CD8-positive, alpha-beta memory T cell (primary cell): ENCODE measurements at regions not wholly inside any gene's neighbourhood (a gene's known extent, or its start where the extent isn't known, plus 50 kb on each side); places are given as distances from the start of the nearest gene placed in this dataset.

Source experiments
- CTCF ChIA-PET: fragments of 350-600 bp; sonication (Branson Sonifier 250); formaldehyde crosslinking; loops from one replicate; lab custom pipeline; 2021; ENCODE audit warnings: antibody characterized with exemption; lab: Charles Lee
- POLR2A ChIA-PET: fragments of 350-600 bp; sonication (Branson Sonifier 250); formaldehyde crosslinking; loops from one replicate; lab custom pipeline; 2021; ENCODE audit warnings: antibody characterized with exemption; lab: Charles Lee
- DNase-seq, 5 donors: peaks; one replicate each; pipeline versions ENCODE4 v3.0.0 to v3.0.0-alpha.2; 2020 to 2022; ENCODE audit warnings: mixed read lengths in 1 of 5
- H3K27ac ChIP-seq: one replicate; pipeline ENCODE4 v1.7.0; 2013; ENCODE audit warnings: low read depth, mild to moderate bottlenecking, low read length, moderate library complexity
- H3K27me3 ChIP-seq: 2 replicates; pipeline ENCODE4 v1.7.0; 2013; ENCODE audit warnings: low read length, mild to moderate bottlenecking; ENCODE audit not compliant: insufficient read depth, poor library complexity, severe bottlenecking
- H3K36me3 ChIP-seq: 2 replicates; pipeline ENCODE4 v1.7.0; 2013; ENCODE audit warnings: mild to moderate bottlenecking, low read length, moderate library complexity; ENCODE audit not compliant: insufficient read depth
- H3K4me1 ChIP-seq: 2 replicates; pipeline ENCODE4 v1.7.0; 2013; ENCODE audit warnings: mild to moderate bottlenecking, low read length, moderate library complexity; ENCODE audit not compliant: insufficient read depth
- H3K4me3 ChIP-seq: 2 replicates; pipeline ENCODE4 v1.7.0; 2013; ENCODE audit warnings: mild to moderate bottlenecking, low read length
- H3K9me3 ChIP-seq: 2 replicates; pipeline ENCODE4 v1.7.0; 2013; ENCODE audit warnings: mild to moderate bottlenecking, low read length
- H3K27ac Mint-ChIP-seq, 8 donors: one replicate each; pipeline ENCODE4 v1.8.0; 2020 to 2021; ENCODE audit warnings: mixed read lengths in 8 of 8, mild to moderate bottlenecking in 6 of 8, inconsistent platforms in 3 of 8, moderate library complexity in 3 of 8
- H3K27me3 Mint-ChIP-seq, 2 donors: one replicate each; pipeline ENCODE4 v1.8.0; 2020 to 2021; ENCODE audit warnings: mixed read lengths in 2 of 2, mild to moderate bottlenecking in 1 of 2, moderate library complexity in 1 of 2
- H3K36me3 Mint-ChIP-seq, 3 donors: one replicate each; pipeline ENCODE4 v1.8.0; 2020 to 2021; ENCODE audit warnings: mixed read lengths in 3 of 3, inconsistent platforms in 1 of 3, mild to moderate bottlenecking in 1 of 3
- H3K4me1 Mint-ChIP-seq, 3 donors: one replicate each; pipeline ENCODE4 v1.8.0; 2020 to 2021; ENCODE audit warnings: mixed read lengths in 3 of 3, inconsistent platforms in 1 of 3, mild to moderate bottlenecking in 1 of 3
- H3K4me3 Mint-ChIP-seq, 7 donors: one replicate each; pipeline ENCODE4 v1.8.0; 2020 to 2021; ENCODE audit warnings: mixed read lengths in 7 of 7, mild to moderate bottlenecking in 6 of 7, moderate library complexity in 4 of 7, inconsistent platforms in 2 of 7
- H3K9me3 Mint-ChIP-seq, 5 donors: one replicate each; pipeline ENCODE4 v1.8.0; 2020 to 2022; ENCODE audit warnings: mixed read lengths in 5 of 5, mild to moderate bottlenecking in 3 of 5, moderate library complexity in 2 of 5, inconsistent platforms in 1 of 5

- peaks cover 0 to 27% (median 2%) of the 10 kb centered on the region in 5 donors for H3K9me3 Mint-ChIP-seq
- ChIA-PET CTCF (no interaction called here), POLR2A (no interaction called here)
- no peaks in the 10 kb centered on the region for H3K4me1 Mint-ChIP-seq
- H3K36me3 Mint-ChIP-seq, result no peaks in the 10 kb centered on the region
- H3K4me3 ChIP-seq, result no peak overlapping the region
- DNase-seq, result no peak
- H3K27ac Mint-ChIP-seq, result no peak overlapping the region
- H3K27me3 ChIP-seq, result no peaks in the 10 kb centered on the region
- H3K9me3 ChIP-seq, result no peaks in the 10 kb centered on the region
- H3K27ac ChIP-seq, result no peak overlapping the region
- no peaks in the 10 kb centered on the region for H3K4me1 ChIP-seq
- H3K36me3 ChIP-seq, result no peaks in the 10 kb centered on the region
- no peaks in the 10 kb centered on the region for H3K27me3 Mint-ChIP-seq
- H3K4me3 Mint-ChIP-seq, result no peak overlapping the region
These were observed 1527.0 kb upstream of the SLC10A2 start for GRCh38 chr13:104593251-104593576.

GRCh38 chr13:104592545-104593250, 1526.5 kb upstream of the SLC10A2 start:
- H3K4me1 Mint-ChIP-seq, result no peaks in the 10 kb centered on the region
- H3K36me3 Mint-ChIP-seq, result no peaks in the 10 kb centered on the region
- POLR2A ChIA-PET, result no interaction called here
- H3K9me3 Mint-ChIP-seq, result peaks cover 0 to 24% (median 2%) of the 10 kb centered on the region in 5 donors
- no peak overlapping the region for H3K4me3 ChIP-seq
- H3K27ac ChIP-seq, result no peak overlapping the region
- no peaks in the 10 kb centered on the region for H3K27me3 Mint-ChIP-seq
- no peak overlapping the region for H3K4me3 Mint-ChIP-seq
- no peak overlapping the region for H3K27ac Mint-ChIP-seq
- no peaks in the 10 kb centered on the region for H3K4me1 ChIP-seq
- CTCF ChIA-PET, result no interaction called here
- H3K36me3 ChIP-seq, result no peaks in the 10 kb centered on the region
- no peaks in the 10 kb centered on the region for H3K9me3 ChIP-seq
- no peak for DNase-seq
- H3K27me3 ChIP-seq, result no peaks in the 10 kb centered on the region

GRCh38 chr13:104592127-104592526, 1525.9 kb upstream of the SLC10A2 start:
- POLR2A ChIA-PET, result no interaction called here
- peaks cover 0 to 23% (median 3%) of the 10 kb centered on the region in 5 donors for H3K9me3 Mint-ChIP-seq

GRCh38 chr13:104586051-104586746, 1520.0 kb upstream of the SLC10A2 start:
- Histone ChIP-seq H3K9me3 (no peaks in the 10 kb centered on the region), H3K27ac (no peak overlapping the region), H3K4me1 (no peaks in the 10 kb centered on the region), H3K27me3 (no peaks in the 10 kb centered on the region), H3K36me3 (no peaks in the 10 kb centered on the region), H3K4me3 (no peak overlapping the region)
- DNase-seq, result no peak
- CTCF ChIA-PET, result no interaction called here
- Mint-ChIP-seq H3K36me3 (no peaks in the 10 kb centered on the region), H3K4me3 (no peak overlapping the region), H3K4me1 (no peaks in the 10 kb centered on the region), H3K27ac (no peak overlapping the region), H3K9me3 (peaks cover 0 to 13% (median 4%) of the 10 kb centered on the region in 5 donors), H3K27me3 (no peaks in the 10 kb centered on the region)
- POLR2A ChIA-PET, result no interaction called here

More at GRCh38 chr13:104592127-104592526, 1525.9 kb upstream of the SLC10A2 start:
- H3K27ac Mint-ChIP-seq, result no peak overlapping the region
- Histone ChIP-seq H3K4me1 (no peaks in the 10 kb centered on the region), H3K9me3 (no peaks in the 10 kb centered on the region), H3K27ac (no peak overlapping the region), H3K36me3 (no peaks in the 10 kb centered on the region), H3K4me3 (no peak overlapping the region), H3K27me3 (no peaks in the 10 kb centered on the region)
- no peak overlapping the region for H3K4me3 Mint-ChIP-seq
- CTCF ChIA-PET, result no interaction called here
- no peaks in the 10 kb centered on the region for H3K27me3 Mint-ChIP-seq
- no peak for DNase-seq
- no peaks in the 10 kb centered on the region for H3K36me3 Mint-ChIP-seq
- no peaks in the 10 kb centered on the region for H3K4me1 Mint-ChIP-seq

GRCh38 chr13:104584481-104584880, 1518.3 kb upstream of the SLC10A2 start:
- no peaks in the 10 kb centered on the region for H3K4me1 ChIP-seq
- Mint-ChIP-seq H3K36me3 (no peaks in the 10 kb centered on the region), H3K9me3 (peaks cover 0 to 11% (median 4%) of the 10 kb centered on the region in 5 donors), H3K4me1 (no peaks in the 10 kb centered on the region), H3K4me3 (no peak overlapping the region), H3K27me3 (no peaks in the 10 kb centered on the region), H3K27ac (no peak overlapping the region)
- H3K4me3 ChIP-seq, result no peak overlapping the region
- CTCF ChIA-PET, result no interaction called here
- POLR2A ChIA-PET, result no interaction called here
- no peaks in the 10 kb centered on the region for H3K36me3 ChIP-seq
- DNase-seq, result no peak
- no peaks in the 10 kb centered on the region for H3K9me3 ChIP-seq
- H3K27me3 ChIP-seq, result no peaks in the 10 kb centered on the region
- no peak overlapping the region for H3K27ac ChIP-seq

GRCh38 chr13:104580931-104581330, 1514.7 kb upstream of the SLC10A2 start:
- H3K36me3 ChIP-seq, result no peaks in the 10 kb centered on the region
- peaks cover 0 to 10% (median 3%) of the 10 kb centered on the region in 5 donors for H3K9me3 Mint-ChIP-seq
- ChIA-PET CTCF (no interaction called here), POLR2A (no interaction called here)
- no peak overlapping the region for H3K27ac ChIP-seq
- H3K27me3 ChIP-seq, result no peaks in the 10 kb centered on the region
- H3K27ac Mint-ChIP-seq, result no peak overlapping the region
- no peak for DNase-seq
- no peaks in the 10 kb centered on the region for H3K9me3 ChIP-seq
- no peak overlapping the region for H3K4me3 Mint-ChIP-seq
- H3K4me1 Mint-ChIP-seq, result no peaks in the 10 kb centered on the region
- no peak overlapping the region for H3K4me3 ChIP-seq
- no peaks in the 10 kb centered on the region for H3K36me3 Mint-ChIP-seq
- H3K27me3 Mint-ChIP-seq, result no peaks in the 10 kb centered on the region
- H3K4me1 ChIP-seq, result no peaks in the 10 kb centered on the region

- POLR2A ChIA-PET, result no interaction called here
- H3K4me1 Mint-ChIP-seq, result no peaks in the 10 kb centered on the region
- H3K36me3 Mint-ChIP-seq, result peaks cover 0 to 2% (median 0%) of the 10 kb centered on the region in 3 donors
- DNase-seq, result no peak
- H3K4me3 ChIP-seq, result no peak overlapping the region
- no peaks in the 10 kb centered on the region for H3K27me3 Mint-ChIP-seq
- no peak overlapping the region for H3K27ac Mint-ChIP-seq
- no peaks in the 10 kb centered on the region for H3K27me3 ChIP-seq
- CTCF ChIA-PET, result interaction anchor here (1.4 kb wide), 1 partner anchor 11 kb away, joined by 3 read pairs; no protein-coding TSS in a partner anchor
- H3K27ac ChIP-seq, result no peak overlapping the region
- H3K36me3 ChIP-seq, result no peaks in the 10 kb centered on the region
- H3K9me3 Mint-ChIP-seq, result peaks cover 2 to 7% (median 6%) of the 10 kb centered on the region in 5 donors
- H3K4me1 ChIP-seq, result no peaks in the 10 kb centered on the region
- H3K9me3 ChIP-seq, result no peaks in the 10 kb centered on the region
- H3K4me3 Mint-ChIP-seq, result no peak overlapping the region
These were observed 1511.0 kb upstream of the SLC10A2 start for GRCh38 chr13:104577071-104577815.

GRCh38 chr13:104571893-104572229, 1505.6 kb upstream of the SLC10A2 start:
- Histone ChIP-seq H3K9me3 (no peaks in the 10 kb centered on the region), H3K4me1 (no peaks in the 10 kb centered on the region), H3K27me3 (no peaks in the 10 kb centered on the region), H3K27ac (no peak overlapping the region), H3K4me3 (no peak overlapping the region), H3K36me3 (no peaks in the 10 kb centered on the region)
- no peak overlapping the region for H3K27ac Mint-ChIP-seq
- peaks cover 0 to 6% (median 4%) of the 10 kb centered on the region in 5 donors for H3K9me3 Mint-ChIP-seq
- ChIA-PET CTCF (interaction anchor here (0.8 kb wide), 1 partner anchor 16 kb away, joined by 3 read pairs; no protein-coding TSS in a partner anchor), POLR2A (no interaction called here)
- H3K4me1 Mint-ChIP-seq, result no peaks in the 10 kb centered on the region
- no peak overlapping the region for H3K4me3 Mint-ChIP-seq
- H3K36me3 Mint-ChIP-seq, result peaks cover 0 to 2% (median 0%) of the 10 kb centered on the region in 3 donors
- no peak for DNase-seq
- no peaks in the 10 kb centered on the region for H3K27me3 Mint-ChIP-seq
